ENCODE measurements at regions not wholly inside any gene's neighbourhood (a gene's known extent, or its start where the extent isn't known, plus 50 kb on each side); places are given as distances from the start of the nearest gene placed in this dataset.
A peak's percentile ranks its signal among the peaks of the same experiment; 100 is the strongest.

- TF ChIP-seq EZH2 (IDR thresholded peaks at IDR 0.05; ENCODE audit: insufficient read depth, poor library complexity, severe bottlenecking) (no peak), EZH2phosphoT487 (IDR thresholded peaks at IDR 0.05; ENCODE audit: insufficient read depth, low read depth) (no peak)
- H2AFZ ChIP-seq, result no peak overlapping the region
- no peaks in the 10 kb centered on the region for H3K9me2 ChIP-seq (ENCODE audit: insufficient read depth)
- H3K4me3 ChIP-seq, result no peak overlapping the region
- no peaks in the 10 kb centered on the region for H3K27me3 ChIP-seq (replicated peaks; ENCODE audit: insufficient read depth)
- H4K20me1 ChIP-seq (ENCODE audit: insufficient read depth), result no peaks in the 10 kb centered on the region; the same call in 1 of the 2 replicates
- H3K4me2 ChIP-seq (ENCODE audit: unreplicated experiment), result no peak overlapping the region
- H3K79me2 ChIP-seq (ENCODE audit: insufficient read depth), result no peaks in the 10 kb centered on the region
- no peak overlapping the region for H3K9ac ChIP-seq
- H3K4me1 ChIP-seq (ENCODE audit: insufficient read depth), result no peaks in the 10 kb centered on the region
- no peaks in the 10 kb centered on the region for H3K9me3 ChIP-seq (ENCODE audit: low read depth)
- H3K27ac ChIP-seq, result no peak overlapping the region
- DNase-seq, result no peak
- in situ Hi-C loops (cut with MboI), result no loop called here
- no peaks in the 10 kb centered on the region for H3K36me3 ChIP-seq (ENCODE audit: low read depth)
- no peaks in the 10 kb centered on the region for H3F3A ChIP-seq (ENCODE audit: insufficient read depth)
Measured at GRCh38 chr2:48162742-48163141, 151.7 kb upstream of the FOXN2 start.

GRCh38 chr2:48165070-48165753 is 149.3 kb upstream of the FOXN2 start:
- Histone ChIP-seq H3F3A (ENCODE audit: insufficient read depth) (no peaks in the 10 kb centered on the region), H3K36me3 (ENCODE audit: low read depth) (no peaks in the 10 kb centered on the region), H3K79me2 (ENCODE audit: insufficient read depth) (no peaks in the 10 kb centered on the region), H3K27ac (no peak overlapping the region), H3K4me2 (ENCODE audit: unreplicated experiment) (no peak overlapping the region), H3K9me3 (ENCODE audit: low read depth) (no peaks in the 10 kb centered on the region), H4K20me1 (ENCODE audit: insufficient read depth) (no peaks in the 10 kb centered on the region; the same call in 1 of the 2 replicates), H3K4me1 (ENCODE audit: insufficient read depth) (no peaks in the 10 kb centered on the region), H3K9me2 (ENCODE audit: insufficient read depth) (no peaks in the 10 kb centered on the region), H3K4me3 (no peak overlapping the region), H3K9ac (no peak overlapping the region), H2AFZ (no peak overlapping the region), H3K27me3 (replicated peaks; ENCODE audit: insufficient read depth) (no peaks in the 10 kb centered on the region)
- no peak for TF ChIP-seq EZH2phosphoT487 (IDR thresholded peaks at IDR 0.05; ENCODE audit: insufficient read depth, low read depth)
- no peak for TF ChIP-seq EZH2 (IDR thresholded peaks at IDR 0.05; ENCODE audit: insufficient read depth, poor library complexity, severe bottlenecking)
- in situ Hi-C loops (cut with MboI), result no loop called here
- DNase-seq, result no peak
- 62 to 72% methylated on average over 3 of the region's 3 CpGs for WGBS, 2 experiments (ENCODE audit: low coverage in 1 of 2, low lambda C conversion rate in 2 of 2, missing lambda C conversion rate in 2 of 2)

DNA sequence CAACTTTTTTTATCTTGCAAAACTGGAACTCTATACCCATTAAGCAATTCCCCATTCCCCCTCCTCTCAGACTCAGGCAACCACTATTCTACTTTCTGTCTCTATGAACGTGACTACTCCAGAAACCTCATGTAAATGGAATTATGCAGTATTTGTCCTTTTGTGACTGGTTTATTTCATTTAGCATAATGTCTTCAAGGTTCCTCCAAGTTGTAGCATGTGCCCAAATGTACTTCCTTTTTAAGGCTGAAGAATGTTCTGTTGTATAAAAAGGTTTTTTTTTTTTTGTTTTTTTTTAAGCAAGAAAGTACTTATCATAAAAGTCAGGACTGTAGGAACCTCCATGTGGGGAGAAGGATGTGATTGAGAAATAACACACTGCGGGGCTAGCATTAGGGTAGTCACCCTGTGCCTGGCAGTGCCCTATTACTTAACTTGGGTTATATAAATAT is 145.3 kb upstream of the FOXN2 start:
- no peaks in the 10 kb centered on the region for H3K9me3 ChIP-seq (ENCODE audit: low read depth)
- no peak for TF ChIP-seq EZH2phosphoT487 (IDR thresholded peaks at IDR 0.05; ENCODE audit: insufficient read depth, low read depth)
- no peak for TF ChIP-seq EZH2 (IDR thresholded peaks at IDR 0.05; ENCODE audit: insufficient read depth, poor library complexity, severe bottlenecking)
- no peak overlapping the region for H3K4me2 ChIP-seq (ENCODE audit: unreplicated experiment)
- H3K79me2 ChIP-seq (ENCODE audit: insufficient read depth), result no peaks in the 10 kb centered on the region
- no peaks in the 10 kb centered on the region for H3K9me2 ChIP-seq (ENCODE audit: insufficient read depth)
- DNase-seq, result no peak
- no peaks in the 10 kb centered on the region for H3K36me3 ChIP-seq (ENCODE audit: low read depth)
- H3K4me1 ChIP-seq (ENCODE audit: insufficient read depth), result no peaks in the 10 kb centered on the region
- 44 to 51% methylated on average over 2 of the region's 2 CpGs for WGBS, 2 experiments (ENCODE audit: low coverage in 1 of 2, low lambda C conversion rate in 2 of 2, missing lambda C conversion rate in 2 of 2)
- no peaks in the 10 kb centered on the region; the same call in 1 of the 2 replicates for H4K20me1 ChIP-seq (ENCODE audit: insufficient read depth)
- no peak overlapping the region for H3K9ac ChIP-seq
- no peaks in the 10 kb centered on the region for H3F3A ChIP-seq (ENCODE audit: insufficient read depth)
- H3K27ac ChIP-seq, result no peak overlapping the region
- H2AFZ ChIP-seq, result no peak overlapping the region
- in situ Hi-C loops (cut with MboI), result no loop called here
- no peaks in the 10 kb centered on the region for H3K27me3 ChIP-seq (replicated peaks; ENCODE audit: insufficient read depth)
- no peak overlapping the region for H3K4me3 ChIP-seq

DNA sequence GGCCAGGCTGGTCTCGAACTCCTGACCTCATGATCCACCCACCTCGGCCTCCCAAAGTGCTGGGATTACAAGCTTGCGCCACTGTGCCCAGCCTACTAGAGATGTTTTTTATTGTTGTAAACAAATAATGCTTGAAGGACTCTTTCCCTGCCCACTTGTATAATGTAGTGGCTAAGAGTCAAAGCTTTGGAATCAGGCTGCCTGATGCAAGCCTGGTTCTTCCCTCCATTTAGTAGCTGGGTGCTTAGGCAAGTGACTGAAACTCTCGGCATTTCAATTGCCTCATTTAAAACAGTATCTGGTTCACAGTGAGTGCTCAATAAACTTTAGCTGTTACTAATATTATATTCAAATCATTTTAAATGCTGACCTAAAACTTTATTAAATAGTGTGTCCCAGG is 144.2 kb upstream of the FOXN2 start:
- H3K9ac ChIP-seq, result no peak overlapping the region
- no peak overlapping the region for H3K27ac ChIP-seq
- DNase-seq, result peak; percentile 38
- no peaks in the 10 kb centered on the region for H3K79me2 ChIP-seq (ENCODE audit: insufficient read depth)
- WGBS, 2 experiments (ENCODE audit: low coverage in 1 of 2, low lambda C conversion rate in 2 of 2, missing lambda C conversion rate in 2 of 2), result 96 to 98% methylated on average over 4 of the region's 4 CpGs
- no peaks in the 10 kb centered on the region for H3F3A ChIP-seq (ENCODE audit: insufficient read depth)
- no peaks in the 10 kb centered on the region for H4K20me1 ChIP-seq (ENCODE audit: insufficient read depth)
- no peaks in the 10 kb centered on the region for H3K9me2 ChIP-seq (ENCODE audit: insufficient read depth)
- H3K4me2 ChIP-seq (ENCODE audit: unreplicated experiment), result no peak overlapping the region
- TF ChIP-seq EZH2 (IDR thresholded peaks at IDR 0.05; ENCODE audit: insufficient read depth, poor library complexity, severe bottlenecking) (no peak), EZH2phosphoT487 (IDR thresholded peaks at IDR 0.05; ENCODE audit: insufficient read depth, low read depth) (no peak)
- peaks cover 7% of the 10 kb centered on the region for H3K4me1 ChIP-seq (ENCODE audit: insufficient read depth)
- no peaks in the 10 kb centered on the region for H3K36me3 ChIP-seq (ENCODE audit: low read depth)
- H3K4me3 ChIP-seq, result no peak overlapping the region
- in situ Hi-C loops (cut with MboI), result no loop called here
- no peaks in the 10 kb centered on the region for H3K27me3 ChIP-seq (replicated peaks; ENCODE audit: insufficient read depth)
- H3K9me3 ChIP-seq (ENCODE audit: low read depth), result no peaks in the 10 kb centered on the region
- no peak overlapping the region for H2AFZ ChIP-seq

Data from GM23248 (cell line).